ENCODE measurements at regions not wholly inside any gene's neighbourhood (a gene's known extent, or its start where the extent isn't known, plus 50 kb on each side); places are given as distances from the start of the nearest gene placed in this dataset.

- no peaks in the 10 kb centered on the region for H3K4me1 ChIP-seq
- TF ChIP-seq CTCF (IDR thresholded peaks at IDR 0.05) = no peak
- intact Hi-C loops (cut with DNase I) = no loop called here
- H3K9me3 ChIP-seq = no peaks in the 10 kb centered on the region
- DNase-seq (ENCODE audit: low spot score in 2 of 2) = no peak
- H3K27me3 ChIP-seq = no peaks in the 10 kb centered on the region
- H3K27ac ChIP-seq = no peak overlapping the region
- no peaks in the 10 kb centered on the region for H3K36me3 ChIP-seq
- no peak overlapping the region for H3K4me3 ChIP-seq
Observed at GRCh38 chr4:28621591-28621990, 1761.0 kb downstream of the STIM2 start.

GRCh38 chr4:28636971-28637370, 1776.3 kb downstream of the STIM2 start:
- intact Hi-C loops (cut with DNase I) = no loop called here

DNA sequence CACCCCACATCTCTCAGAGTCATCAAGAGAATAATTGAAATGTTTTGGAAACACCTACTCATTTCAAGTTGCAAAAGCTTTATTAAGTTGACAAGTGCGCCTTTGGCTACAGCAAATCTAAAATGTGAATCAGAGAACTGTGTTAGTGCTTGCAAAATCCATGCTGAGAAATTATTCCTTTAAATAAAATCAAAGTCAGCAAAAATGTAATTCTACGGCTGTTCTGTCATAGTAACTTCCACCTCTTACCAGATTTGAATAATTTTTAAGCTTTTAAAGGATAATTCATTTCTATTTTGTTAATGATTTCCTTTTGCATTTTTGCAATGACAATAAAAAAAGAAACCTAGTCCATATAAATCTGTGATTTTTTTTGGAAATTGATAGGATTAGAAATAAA, 1779.1 kb downstream of the STIM2 start:
- Histone ChIP-seq H3K4me1 (no peaks in the 10 kb centered on the region), H3K27me3 (no peaks in the 10 kb centered on the region), H3K36me3 (no peaks in the 10 kb centered on the region), H3K9me3 (no peaks in the 10 kb centered on the region), H3K27ac (no peak overlapping the region), H3K4me3 (no peak overlapping the region)
- intact Hi-C loops (cut with DNase I) = no loop called here
- no peak for DNase-seq (ENCODE audit: low spot score in 2 of 2)
- no peak for TF ChIP-seq CTCF (IDR thresholded peaks at IDR 0.05)

More at GRCh38 chr4:28636971-28637370, 1776.3 kb downstream of the STIM2 start:
- H3K27me3 ChIP-seq = no peaks in the 10 kb centered on the region
- no peak for TF ChIP-seq CTCF (IDR thresholded peaks at IDR 0.05)
- no peaks in the 10 kb centered on the region for H3K4me1 ChIP-seq
- no peaks in the 10 kb centered on the region for H3K36me3 ChIP-seq
- DNase-seq (ENCODE audit: low spot score in 2 of 2) = no peak
- H3K4me3 ChIP-seq = no peak overlapping the region
- H3K27ac ChIP-seq = no peak overlapping the region
- H3K9me3 ChIP-seq = no peaks in the 10 kb centered on the region

GRCh38 chr4:28654618-28655017, 1794.0 kb downstream of the STIM2 start:
- TF ChIP-seq CTCF (IDR thresholded peaks at IDR 0.05) = no peak

GRCh38 chr4:28665306-28665705, 1804.7 kb downstream of the STIM2 start:
- no peak for TF ChIP-seq CTCF (IDR thresholded peaks at IDR 0.05)
- no peaks in the 10 kb centered on the region for H3K4me1 ChIP-seq
- no peaks in the 10 kb centered on the region for H3K9me3 ChIP-seq
- DNase-seq (ENCODE audit: low spot score in 2 of 2) = no peak
- H3K27ac ChIP-seq = no peak overlapping the region
- no peak overlapping the region for H3K4me3 ChIP-seq
- no peaks in the 10 kb centered on the region for H3K27me3 ChIP-seq
- intact Hi-C loops (cut with DNase I) = no loop called here
- H3K36me3 ChIP-seq = no peaks in the 10 kb centered on the region

More at GRCh38 chr4:28654618-28655017, 1794.0 kb downstream of the STIM2 start:
- intact Hi-C loops (cut with DNase I) = no loop called here
- Histone ChIP-seq H3K27ac (no peak overlapping the region), H3K4me3 (no peak overlapping the region), H3K36me3 (no peaks in the 10 kb centered on the region), H3K9me3 (no peaks in the 10 kb centered on the region), H3K27me3 (no peaks in the 10 kb centered on the region), H3K4me1 (no peaks in the 10 kb centered on the region)
- no peak for DNase-seq (ENCODE audit: low spot score in 2 of 2)

DNA sequence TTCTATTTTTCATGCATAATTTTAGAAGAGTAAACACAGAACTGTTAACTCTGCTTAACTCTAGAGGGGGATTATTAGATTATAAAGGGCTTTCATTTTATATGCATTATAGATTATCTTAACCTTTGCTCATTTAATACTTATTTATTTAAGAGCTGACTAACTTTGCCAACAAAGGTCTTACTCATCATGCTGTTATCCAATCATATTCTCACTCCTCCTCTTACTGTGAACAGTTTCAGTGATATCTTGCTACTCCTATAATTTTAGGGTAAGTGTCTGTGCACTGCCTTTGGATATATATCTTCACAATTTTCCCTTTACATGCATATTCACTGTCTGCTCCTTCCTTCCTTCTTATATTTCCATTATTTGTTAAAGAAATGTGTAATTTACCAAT, 1814.9 kb downstream of the STIM2 start:
- Histone ChIP-seq H3K9me3 (no peaks in the 10 kb centered on the region), H3K36me3 (no peaks in the 10 kb centered on the region), H3K4me1 (no peaks in the 10 kb centered on the region), H3K4me3 (no peak overlapping the region), H3K27ac (no peak overlapping the region), H3K27me3 (no peaks in the 10 kb centered on the region)
- intact Hi-C loops (cut with DNase I) = no loop called here
- no peak for DNase-seq (ENCODE audit: low spot score in 2 of 2)
- no peak for TF ChIP-seq CTCF (IDR thresholded peaks at IDR 0.05)

Data from ascending aorta (tissue), 2 donors.